HG03139 (cell line): ENCODE measurements at regions not wholly inside any gene's neighbourhood (a gene's known extent, or its start where the extent isn't known, plus 50 kb on each side); places are given as distances from the start of the nearest gene placed in this dataset.

Source experiments
- ATAC-seq: cut with Tn5 transposase; IDR thresholded peaks from one replicate; pipeline ENCODE4 v1.9.1; 2021; ENCODE audit not compliant: unreplicated experiment

DNA sequence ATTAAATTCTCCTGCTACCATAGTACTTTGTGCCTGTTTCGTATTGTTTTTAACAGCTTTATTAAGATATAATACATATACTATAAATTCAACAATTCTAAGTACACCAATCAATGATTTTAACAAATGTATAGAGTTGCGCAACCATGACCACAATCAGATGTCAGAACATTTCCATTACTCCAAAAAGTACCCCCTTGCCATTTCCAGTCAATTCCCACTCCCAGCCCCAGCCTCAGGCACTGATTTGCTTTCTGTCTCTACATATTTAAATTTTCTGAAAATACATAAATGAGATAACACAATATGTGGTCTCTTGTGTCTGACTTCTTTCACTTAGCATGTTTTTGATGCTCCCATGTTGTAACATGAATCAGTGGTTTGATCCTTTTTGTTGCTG is 193.9 kb downstream of the FIGN start:
- no peak for ATAC-seq

DNA sequence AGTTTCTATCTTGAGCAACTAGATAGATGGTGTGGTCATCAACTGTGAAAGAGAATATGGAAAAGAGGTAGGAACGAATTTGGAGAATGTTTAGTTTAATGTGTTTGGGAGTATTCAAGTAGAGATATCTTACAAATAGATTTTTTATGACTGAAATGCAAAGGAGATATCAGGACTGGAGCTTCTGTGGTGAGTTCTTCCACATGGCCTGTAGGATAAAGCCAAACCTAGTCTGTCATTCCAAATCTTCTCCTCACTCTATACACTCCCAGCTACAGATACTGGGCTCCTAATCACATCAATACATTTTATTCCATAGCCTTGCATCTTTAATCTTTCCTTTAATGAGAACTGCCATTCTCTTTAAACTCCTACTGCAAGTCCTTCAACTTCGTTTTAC is 194.3 kb downstream of the FIGN start:
- ATAC-seq: no peak

DNA sequence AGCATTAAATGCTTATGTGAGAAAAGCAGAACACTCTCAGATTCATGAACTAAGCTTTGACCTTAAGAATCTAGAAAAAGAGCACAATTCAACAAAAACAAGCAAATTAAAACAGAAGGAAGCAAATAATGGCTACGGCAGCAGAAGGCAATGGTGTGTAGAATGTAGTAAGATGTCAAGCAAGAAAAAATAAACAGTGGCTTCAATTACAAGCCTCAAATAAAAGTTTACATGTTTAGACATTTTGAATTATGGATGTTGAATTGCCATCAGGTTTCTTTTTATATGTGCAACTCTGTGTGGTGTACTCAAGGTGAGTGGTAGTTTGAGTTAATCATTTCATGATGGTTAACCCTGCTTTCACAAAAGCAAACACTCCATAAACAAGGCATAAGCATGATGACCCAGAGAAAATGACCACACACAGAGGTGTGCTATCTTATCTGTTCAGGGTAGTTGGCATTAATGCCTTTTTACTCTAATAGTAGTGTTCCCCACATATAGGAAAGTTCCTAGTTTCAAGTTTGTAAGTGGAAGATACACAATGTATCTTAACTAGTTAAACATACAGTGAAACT is 207.1 kb downstream of the FIGN start:
- ATAC-seq: no peak

DNA sequence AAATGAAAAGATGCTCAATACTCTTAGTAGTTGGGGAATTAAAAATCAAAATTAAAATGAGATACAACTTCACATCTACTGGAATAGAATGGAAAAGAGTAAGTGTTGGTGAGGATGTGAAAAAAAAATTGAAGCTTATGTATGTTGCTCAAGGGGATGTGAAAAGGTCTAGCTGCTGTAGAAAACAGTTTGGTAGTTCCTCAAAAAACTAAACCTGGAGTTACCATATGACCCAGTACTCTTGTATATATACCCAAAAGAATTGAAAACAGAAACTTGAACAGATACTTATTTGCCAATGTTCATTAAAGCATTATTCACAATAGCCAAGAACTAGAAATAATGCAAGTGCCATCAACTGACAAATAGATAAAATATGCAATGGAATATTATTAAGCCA is 208.4 kb downstream of the FIGN start:
- ATAC-seq: no peak

DNA sequence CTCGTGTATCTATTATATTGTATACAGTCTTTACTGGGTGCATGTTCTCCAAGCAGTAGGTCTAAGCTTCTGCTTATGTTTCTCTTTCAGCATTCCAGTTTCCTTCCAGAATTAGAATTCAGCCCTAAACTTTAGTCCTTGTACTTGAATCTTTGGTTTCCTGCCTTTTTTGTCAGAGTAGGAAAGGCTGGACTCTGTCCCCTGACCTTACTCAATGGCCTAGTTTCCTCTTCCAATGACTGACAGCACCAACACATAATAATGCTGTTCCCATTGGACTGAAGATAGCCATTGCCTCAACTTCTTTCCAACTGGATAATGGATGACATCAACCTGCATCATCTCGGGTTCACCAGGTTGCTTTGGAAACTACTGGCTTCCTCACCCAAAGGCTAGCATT is 217.0 kb downstream of the FIGN start:
- ATAC-seq: no peak

DNA sequence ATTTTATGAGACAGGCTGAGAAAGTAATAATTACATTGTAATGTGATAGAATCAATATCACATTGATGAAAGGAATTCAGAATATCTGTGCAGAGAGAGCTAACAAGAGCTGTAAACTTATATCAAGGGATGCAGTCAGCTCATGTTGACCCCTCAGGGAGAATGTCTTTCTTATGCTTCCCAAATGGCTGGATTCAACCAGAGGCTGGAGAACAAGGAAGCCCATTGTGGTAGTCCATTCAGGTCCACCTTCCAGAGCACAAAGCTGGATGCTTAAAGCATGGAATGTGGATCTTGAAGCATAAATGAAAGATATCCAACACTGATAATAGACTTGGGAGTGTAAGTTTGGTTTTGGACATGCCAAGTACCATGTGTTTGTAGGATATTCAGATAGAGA is 220.0 kb downstream of the FIGN start:
- ATAC-seq: no peak

DNA sequence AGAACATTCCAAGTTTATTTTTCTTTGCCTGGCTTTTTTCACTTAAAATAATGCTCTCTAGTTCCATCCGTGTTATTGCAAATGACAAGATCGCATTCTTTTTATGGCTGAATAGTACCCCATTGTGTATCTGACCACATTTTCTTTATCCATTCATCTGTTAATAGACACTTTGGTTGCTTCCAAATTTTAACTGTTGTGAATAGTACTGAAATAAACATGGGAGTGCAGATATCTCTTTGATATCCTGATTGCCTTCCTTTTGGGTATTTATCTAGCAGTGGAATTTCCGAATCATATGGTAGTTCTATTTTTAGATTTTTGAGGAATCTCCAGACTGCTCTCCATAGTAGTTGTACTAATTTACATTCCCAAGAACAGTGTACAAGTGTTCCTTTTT is 230.5 kb downstream of the FIGN start:
- ATAC-seq: no peak

DNA sequence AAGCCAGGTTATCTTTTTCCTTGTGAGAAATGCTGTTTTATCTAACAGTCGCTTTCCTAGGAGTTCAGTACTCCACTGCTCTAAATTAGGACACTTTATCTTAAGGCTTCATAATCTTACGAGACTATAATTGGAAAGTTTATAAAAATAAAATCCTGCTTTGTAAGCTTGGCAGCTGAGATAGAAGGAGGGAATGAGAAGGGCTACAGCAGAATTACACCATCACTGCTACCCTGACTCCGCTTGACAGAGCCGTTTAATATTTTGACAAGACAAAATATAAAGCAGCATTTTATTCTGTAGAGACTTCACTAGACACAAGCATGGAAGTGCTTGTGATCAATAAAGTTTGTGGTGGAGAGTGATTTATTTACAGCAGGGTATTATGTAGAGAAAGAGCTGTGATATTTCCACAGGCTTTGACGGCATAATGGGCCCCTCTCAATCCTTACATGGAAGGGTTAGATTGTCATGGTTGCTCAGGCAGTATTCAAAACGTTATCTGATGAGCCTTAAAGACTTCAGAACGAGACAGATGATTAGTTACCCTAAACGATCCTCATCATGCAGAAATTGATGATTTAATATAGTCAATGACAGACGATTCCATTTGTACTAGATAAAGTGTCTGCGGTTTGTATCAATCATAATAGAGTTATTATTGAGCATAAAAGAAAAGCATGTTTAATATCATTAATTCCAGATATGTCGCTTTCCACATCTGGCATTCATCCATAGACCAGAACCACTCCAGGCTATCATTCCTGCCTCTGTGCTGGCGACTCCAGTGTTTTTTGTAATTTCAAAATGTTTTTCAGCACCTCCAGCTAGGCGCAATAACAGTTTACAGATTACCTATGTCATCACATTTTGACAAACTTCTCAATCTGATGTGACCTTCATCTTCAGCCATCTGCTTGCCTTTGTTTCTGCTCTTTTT is 242.2 kb downstream of the FIGN start:
- ATAC-seq: no peak

DNA sequence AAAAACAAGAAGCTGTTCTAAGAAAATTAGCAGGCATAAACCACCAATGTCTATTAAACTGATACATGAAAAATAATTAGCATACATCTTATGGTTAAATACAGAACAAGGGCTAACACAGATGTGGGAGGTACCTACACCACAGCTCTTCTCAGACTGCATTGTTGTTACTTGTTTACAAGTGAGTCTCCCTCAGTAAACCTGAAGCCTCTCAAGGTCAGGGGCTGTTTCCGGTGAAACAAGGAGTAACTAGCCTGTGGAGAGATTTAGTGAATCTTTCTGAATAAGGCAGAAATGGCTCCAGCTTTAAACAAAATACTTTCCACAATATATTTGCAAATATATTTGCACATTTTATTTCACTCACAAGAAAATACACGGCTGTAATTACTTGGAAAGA is 244.0 kb downstream of the FIGN start:
- no peak for ATAC-seq

DNA sequence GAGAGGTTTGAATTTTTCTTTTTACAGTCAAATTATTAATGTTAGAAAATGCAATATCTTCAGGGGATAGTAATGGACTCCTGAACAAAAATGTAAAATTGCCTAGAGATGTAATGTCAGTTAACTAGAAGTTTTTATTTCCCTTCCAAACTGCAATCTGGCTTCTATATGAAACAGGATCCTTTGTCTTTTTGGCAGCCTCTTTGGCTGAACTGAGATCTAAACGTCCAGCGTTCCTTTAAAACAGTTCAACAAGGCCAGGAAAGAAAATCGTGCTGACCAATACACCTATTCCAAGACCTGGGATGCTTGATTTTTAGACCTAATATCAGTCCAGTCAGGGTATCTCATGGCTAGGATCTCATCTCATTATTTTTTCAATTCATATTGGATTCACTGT is 245.5 kb downstream of the FIGN start:
- no peak for ATAC-seq

DNA sequence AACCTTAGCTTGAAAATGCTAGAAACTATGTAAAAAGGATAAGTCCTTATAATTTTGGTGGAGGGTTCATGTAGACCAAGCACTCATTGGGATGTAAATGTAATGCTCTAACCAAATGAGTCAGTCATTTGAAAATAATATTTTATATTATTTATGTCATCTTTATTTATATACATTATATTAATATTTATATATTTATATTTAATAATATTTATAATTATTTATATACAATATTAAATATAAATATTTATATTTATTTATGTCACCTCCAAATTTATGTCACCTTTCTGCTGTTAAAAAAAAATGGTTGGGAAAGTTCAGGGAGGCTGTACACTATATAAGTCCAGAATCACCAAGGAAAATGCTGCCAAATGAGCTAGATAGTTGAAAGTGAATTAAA is 254.3 kb downstream of the FIGN start:
- no peak for ATAC-seq

DNA sequence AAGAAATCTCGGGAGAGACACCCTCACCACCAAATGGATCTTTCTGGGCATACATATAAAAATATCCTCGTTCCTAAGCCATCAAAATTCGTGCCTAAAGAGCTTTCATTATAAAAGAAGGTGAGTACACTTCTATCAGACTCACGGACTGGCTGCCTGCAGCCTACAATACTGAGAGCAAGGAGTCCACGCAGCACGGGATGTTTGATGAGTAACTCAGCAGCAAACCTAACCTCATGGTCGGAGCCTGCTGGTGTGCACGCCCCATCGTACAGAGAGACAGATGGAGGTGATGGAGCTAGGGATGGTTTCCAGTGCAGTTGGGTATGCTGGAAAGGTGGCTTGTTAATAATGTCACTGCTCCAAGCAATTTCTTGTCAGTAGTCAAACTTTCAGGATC is 256.2 kb downstream of the FIGN start:
- ATAC-seq: no peak

DNA sequence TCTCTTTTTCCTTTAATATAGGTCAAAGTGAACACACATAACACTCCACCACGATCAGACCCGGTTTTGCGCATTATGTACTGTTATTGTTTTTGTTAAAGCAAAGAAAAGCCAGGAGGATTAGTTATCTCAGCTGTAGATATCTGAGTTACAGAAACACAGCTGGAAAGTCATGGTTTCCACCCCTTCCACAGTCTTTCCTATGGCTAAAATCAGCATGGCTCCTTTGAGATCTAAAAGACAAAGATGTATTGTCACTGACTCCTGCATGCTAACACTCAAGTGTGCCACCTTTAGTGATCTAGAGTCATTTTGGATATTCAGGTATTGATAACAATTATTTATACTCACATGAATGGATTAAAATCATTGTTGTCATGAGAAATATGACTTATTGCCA is 260.0 kb downstream of the FIGN start:
- ATAC-seq: no peak

DNA sequence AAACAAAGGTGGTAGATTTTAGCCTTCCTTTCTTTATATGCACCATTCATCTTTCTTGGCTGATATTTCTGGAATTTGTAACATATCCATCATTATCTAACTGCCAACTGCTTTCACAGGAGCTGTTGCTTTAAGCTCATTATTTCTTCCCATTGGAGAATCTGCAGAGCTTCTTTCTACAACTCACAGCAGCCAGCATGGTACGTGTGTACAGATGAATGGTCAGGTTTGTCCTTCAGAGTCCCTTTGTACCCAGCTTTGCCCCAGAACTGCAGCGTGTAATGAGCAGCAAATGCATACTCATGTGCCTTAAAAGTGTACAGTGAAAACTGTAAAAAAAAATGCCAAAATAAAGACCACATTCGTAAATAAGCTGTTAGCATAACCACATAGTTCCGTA is 260.9 kb downstream of the FIGN start:
- ATAC-seq: no peak

DNA sequence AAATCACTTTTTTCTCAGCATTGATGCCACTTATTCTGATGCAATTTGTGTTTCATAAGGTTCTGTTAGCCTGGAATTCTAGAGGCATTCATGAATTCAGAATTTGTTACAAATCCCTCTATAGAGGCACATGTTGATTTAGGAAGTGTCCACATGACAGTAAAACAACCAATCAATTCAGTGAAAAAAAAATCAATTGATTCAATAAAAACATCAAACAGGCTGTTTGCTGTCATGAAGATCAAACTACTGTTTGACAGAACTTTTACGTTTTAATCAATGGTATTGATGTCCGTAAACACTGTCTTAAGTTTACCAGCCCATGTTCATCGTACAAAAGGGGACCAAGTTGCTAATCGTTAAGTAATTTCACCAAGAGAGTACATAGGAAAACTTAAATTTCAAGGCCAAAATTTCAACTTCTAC is 261.5 kb downstream of the FIGN start:
- ATAC-seq: no peak

DNA sequence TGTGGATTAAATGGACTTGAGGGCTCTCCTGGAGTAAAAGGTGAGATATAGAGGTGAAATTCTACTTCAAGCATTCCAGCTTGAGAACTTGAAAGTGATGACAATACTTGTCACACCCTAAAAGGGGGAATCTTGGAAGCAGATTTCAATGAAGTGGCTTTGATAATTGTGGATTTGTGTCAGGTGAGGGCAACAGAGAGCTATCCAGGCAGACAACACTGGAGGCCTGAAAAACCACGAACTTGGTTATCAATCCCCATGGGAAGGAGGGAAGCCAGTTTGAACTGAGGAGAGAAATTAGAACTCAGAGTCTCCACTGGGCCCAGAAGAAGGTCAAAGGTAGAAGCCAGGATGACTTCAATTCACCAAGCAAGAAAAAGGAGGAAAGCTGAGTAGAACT is 263.9 kb downstream of the FIGN start:
- ATAC-seq: no peak

DNA sequence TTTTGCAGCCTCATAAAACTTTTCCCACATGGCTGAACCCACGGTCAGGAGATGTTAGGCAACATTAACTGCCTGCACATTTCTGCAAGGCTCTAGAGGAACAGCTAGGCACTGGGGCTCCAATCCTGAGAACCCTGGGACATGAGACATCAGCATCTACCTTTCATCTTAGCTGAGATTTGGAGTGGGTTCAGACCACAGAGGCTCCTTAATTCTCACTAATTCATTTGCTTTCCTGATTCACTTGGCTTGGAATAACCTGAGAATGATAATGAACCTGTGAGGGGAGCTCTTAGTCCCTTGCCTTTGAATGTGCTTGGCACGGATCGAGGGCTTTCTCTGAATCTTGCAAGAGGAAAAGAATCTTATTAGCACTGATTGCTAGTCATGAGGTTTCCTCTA is 266.2 kb downstream of the FIGN start:
- no peak for ATAC-seq

DNA sequence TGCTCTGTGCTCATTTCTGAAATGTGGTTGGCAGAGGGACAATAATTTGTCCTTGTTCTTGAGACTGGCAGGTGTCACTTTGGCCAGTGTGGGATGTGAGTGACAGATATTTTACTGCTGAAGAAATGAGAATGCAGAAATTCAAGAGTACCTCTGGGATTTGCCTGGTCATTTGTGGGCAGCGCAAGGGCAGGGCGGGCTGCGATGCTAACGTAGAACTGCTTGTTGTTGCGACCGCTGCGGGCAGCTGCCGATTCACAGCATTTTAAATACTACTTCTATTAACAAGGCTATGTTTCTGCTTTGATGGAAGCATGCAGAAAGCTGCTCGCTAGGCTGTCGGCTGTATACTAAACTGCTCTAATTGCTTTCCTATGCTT is 268.6 kb downstream of the FIGN start:
- ATAC-seq: no peak

DNA sequence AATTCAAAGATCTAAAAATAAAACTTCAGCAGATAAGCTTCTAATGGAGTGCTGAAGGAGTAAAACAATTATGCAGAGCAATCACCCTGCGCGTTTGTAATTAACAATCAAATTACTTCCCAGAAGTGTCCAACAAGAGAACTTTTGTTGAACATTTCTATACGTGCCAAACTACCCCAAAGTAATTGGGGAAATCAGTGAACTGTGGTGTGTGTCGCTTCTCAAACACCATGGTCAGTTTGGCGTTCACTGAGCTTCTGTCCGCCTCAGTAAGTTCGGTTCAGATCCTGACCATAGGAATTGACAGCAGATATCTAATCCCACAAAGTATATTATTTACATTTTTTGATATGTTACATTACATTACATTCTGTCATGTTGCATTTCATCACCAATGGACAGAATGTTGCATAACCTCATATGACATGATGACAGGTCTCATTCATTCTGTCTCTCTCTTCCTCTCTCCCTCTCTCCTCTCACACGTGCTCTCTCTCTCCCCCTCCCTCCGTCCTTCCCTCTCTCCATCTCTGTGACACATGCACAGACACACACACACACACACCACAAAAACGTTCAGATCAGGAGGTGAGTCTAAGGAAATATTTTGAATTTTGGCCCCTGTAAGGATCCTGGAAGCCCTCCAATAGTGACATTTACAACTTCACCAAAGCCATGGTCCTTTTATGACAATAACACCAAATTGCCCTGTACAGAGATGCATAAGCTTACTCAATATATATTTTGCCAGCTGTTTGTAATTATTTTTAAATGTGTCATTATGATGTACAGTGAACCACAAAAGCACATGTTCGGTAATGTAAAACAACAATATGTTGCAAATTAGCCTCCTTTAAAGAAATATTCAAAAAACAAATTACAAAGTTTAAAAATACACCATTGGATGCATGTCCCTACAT is 269.2 kb downstream of the FIGN start:
- no peak for ATAC-seq

DNA sequence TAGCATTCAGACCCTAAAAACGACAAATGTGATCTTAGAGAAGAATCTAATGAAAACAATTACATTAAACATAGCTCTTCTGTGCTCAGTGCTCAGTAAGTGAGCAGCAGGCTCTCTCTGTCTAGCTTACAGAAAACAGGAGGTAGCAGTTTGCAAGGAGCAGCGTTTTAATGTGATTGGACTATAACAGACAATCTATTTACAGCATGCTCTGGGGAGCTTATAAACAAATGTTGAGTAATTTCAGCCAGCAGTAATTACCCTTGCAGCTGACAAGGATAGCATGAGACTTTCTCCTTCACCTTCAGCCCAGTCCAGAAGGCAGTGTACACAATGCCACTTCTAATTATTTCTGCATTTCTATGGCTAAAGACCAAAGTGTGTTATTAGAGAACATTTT is 270.4 kb downstream of the FIGN start:
- ATAC-seq: no peak

DNA sequence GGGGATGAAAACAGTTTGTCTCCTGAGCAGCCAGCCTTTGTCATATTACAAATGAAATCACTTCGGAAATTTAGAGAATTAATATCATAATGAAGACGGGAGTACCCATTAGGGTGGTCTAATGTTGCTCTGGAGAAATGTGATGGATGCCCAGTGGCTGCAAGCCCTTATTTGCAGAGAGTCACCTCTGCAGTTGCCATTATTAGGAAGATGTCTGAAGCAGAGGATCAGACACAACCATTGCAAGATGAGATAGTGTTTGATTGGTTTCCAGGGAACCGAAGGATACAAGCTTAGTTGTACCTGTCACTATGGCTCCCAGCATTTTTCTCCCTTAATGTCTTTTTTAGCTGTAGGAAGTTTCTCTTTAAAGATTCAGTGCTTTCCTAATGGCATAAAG is 272.4 kb downstream of the FIGN start:
- ATAC-seq: no peak

DNA sequence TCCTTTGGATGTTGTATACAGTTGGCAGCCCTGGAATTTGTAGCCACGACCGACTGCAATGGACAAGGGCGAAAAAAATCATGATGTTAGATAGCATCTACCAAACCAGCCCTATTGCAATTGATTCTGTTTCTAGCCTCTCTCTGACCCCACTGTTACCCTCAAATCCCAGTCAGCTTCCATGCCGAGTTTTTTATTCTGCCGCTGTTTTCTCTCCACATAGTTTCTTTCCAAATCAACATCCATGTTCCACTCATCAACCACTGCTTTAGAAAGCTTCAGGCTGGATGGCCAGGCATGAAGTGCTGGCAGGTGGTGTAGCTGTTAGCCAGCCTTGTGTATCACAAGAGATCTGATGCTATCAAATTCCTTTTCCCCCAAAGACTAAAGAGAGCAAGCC is 272.8 kb downstream of the FIGN start:
- ATAC-seq: no peak
